Activated CD8-positive, alpha-beta T cell treated with anti-CD3 and anti-CD28 coated beads for 36 hours (primary cell): ENCODE measurements at regions not wholly inside any gene's neighbourhood (a gene's known extent, or its start where the extent isn't known, plus 50 kb on each side); places are given as distances from the start of the nearest gene placed in this dataset.
"Not testable (repeated sequence)": the region's sequence is repeated elsewhere in the genome, so short reads cannot be mapped to it uniquely, and the experiment has no call there.

Source experiments
- ATAC-seq: fragments of 200-7000 bp; cut with Tn5 transposase; one replicate; pipeline ENCODE4 v1.10.0; 2021; ENCODE audit warnings: mild to moderate bottlenecking, moderate library complexity
- CTCF ChIA-PET: fragments of 350-600 bp; sonication (Branson Sonifier 250); formaldehyde crosslinking; loops from one replicate; lab custom pipeline; 2021; ENCODE audit warnings: antibody characterized with exemption; lab: Charles Lee
- POLR2A ChIA-PET: fragments of 350-600 bp; sonication (Branson Sonifier 250); formaldehyde crosslinking; loops from one replicate; lab custom pipeline; 2021; ENCODE audit warnings: antibody characterized with exemption; lab: Charles Lee
- DNase-seq: peaks from one replicate; pipeline ENCODE4 v3.0.0-alpha.2; 2020
- H3K27ac Mint-ChIP-seq: one replicate; pipeline ENCODE4 v1.8.0; 2021; ENCODE audit warnings: mild to moderate bottlenecking, mixed read lengths
- H3K27me3 Mint-ChIP-seq: one replicate; pipeline ENCODE4 v1.8.0; 2021; ENCODE audit warnings: mixed read lengths
- H3K36me3 Mint-ChIP-seq: one replicate; pipeline ENCODE4 v1.8.0; 2021; ENCODE audit warnings: low read depth, mixed read lengths
- H3K4me1 Mint-ChIP-seq: one replicate; pipeline ENCODE4 v1.8.0; 2021; ENCODE audit warnings: low read depth, mixed read lengths
- H3K4me3 Mint-ChIP-seq: one replicate; pipeline ENCODE4 v1.8.0; 2021; ENCODE audit warnings: mild to moderate bottlenecking, moderate library complexity, mixed read lengths
- H3K9me3 Mint-ChIP-seq: one replicate; pipeline ENCODE4 v1.8.0; 2021; ENCODE audit warnings: mixed read lengths
- intact Hi-C: fragments of 100-400 bp; cut with micrococcal nuclease; formaldehyde crosslinking; loops from one replicate; pipeline ENCODE4 v1.10.0; 2022
- TF ChIP-seq, protein P1 (sequence below): fragments of 200-600 bp; IDR thresholded peaks from one replicate; pipeline ENCODE4 v1.8.0; 2022; ENCODE audit warnings: antibody characterized with exemption, mild to moderate bottlenecking

DNA sequence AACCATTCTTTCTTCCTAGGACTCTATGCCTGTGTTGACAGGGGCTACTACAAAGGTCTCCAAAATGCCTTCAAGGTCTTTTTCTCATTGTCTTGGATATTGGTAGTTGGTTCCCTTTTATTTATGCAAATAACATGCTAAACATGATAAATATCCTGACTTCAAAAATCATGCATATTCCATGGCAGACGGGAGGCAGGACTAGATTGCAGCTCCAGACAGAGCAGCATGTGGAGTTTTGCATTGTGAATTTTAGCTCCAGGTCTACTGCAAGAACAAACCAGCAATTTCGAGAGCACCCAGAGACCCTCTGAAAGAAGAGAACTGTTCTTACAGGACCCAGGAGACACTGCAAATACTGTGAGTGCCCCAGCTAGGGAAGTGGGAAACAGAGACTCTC is 254.9 kb downstream of the RCHY1 start:
- Mint-ChIP-seq H3K9me3 (no peaks in the 10 kb centered on the region), H3K36me3 (no peaks in the 10 kb centered on the region), H3K4me1 (no peaks in the 10 kb centered on the region), H3K27me3 (peaks cover 2% of the 10 kb centered on the region), H3K4me3 (no peak overlapping the region), H3K27ac (no peak overlapping the region)
- intact Hi-C loops, result no loop called here
- CTCF ChIA-PET, result no interaction called here
- TF ChIP-seq, protein P1, sequence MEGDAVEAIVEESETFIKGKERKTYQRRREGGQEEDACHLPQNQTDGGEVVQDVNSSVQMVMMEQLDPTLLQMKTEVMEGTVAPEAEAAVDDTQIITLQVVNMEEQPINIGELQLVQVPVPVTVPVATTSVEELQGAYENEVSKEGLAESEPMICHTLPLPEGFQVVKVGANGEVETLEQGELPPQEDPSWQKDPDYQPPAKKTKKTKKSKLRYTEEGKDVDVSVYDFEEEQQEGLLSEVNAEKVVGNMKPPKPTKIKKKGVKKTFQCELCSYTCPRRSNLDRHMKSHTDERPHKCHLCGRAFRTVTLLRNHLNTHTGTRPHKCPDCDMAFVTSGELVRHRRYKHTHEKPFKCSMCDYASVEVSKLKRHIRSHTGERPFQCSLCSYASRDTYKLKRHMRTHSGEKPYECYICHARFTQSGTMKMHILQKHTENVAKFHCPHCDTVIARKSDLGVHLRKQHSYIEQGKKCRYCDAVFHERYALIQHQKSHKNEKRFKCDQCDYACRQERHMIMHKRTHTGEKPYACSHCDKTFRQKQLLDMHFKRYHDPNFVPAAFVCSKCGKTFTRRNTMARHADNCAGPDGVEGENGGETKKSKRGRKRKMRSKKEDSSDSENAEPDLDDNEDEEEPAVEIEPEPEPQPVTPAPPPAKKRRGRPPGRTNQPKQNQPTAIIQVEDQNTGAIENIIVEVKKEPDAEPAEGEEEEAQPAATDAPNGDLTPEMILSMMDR, result no peak
- ATAC-seq (no peak), DNase-seq (no peak)
- POLR2A ChIA-PET, result interaction anchor here (1.2 kb wide), 1 partner anchor 10 kb away, joined by 3 read pairs; no protein-coding TSS in a partner anchor

DNA sequence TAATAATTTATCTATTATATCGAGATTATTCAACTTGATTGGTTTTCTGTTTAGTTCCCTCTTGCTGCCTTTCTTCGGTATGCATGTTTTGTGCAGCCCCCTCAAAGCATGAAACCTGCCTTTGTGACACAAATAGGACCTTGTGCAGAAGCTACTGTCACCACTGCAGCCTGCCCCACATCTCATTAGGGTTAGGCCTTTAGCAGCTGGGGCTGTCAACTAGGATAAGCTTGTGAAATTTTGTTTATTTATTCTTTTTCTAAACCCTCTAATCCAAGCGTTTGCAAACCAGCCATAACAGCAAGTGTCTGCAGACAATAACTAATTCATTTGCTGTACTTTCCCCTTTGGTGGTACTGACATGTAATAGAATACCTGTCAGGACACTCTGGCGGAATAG is 258.9 kb downstream of the RCHY1 start:
- ChIA-PET CTCF (no interaction called here), POLR2A (no interaction called here)
- ATAC-seq (no peak), DNase-seq (no peak)
- Mint-ChIP-seq H3K4me1 (no peaks in the 10 kb centered on the region), H3K36me3 (no peaks in the 10 kb centered on the region), H3K4me3 (no peak overlapping the region), H3K9me3 (peaks cover 2% of the 10 kb centered on the region), H3K27ac (no peak overlapping the region), H3K27me3 (peaks cover 2% of the 10 kb centered on the region)
- intact Hi-C loops, result no loop called here
- TF ChIP-seq, protein P1, result no peak

DNA sequence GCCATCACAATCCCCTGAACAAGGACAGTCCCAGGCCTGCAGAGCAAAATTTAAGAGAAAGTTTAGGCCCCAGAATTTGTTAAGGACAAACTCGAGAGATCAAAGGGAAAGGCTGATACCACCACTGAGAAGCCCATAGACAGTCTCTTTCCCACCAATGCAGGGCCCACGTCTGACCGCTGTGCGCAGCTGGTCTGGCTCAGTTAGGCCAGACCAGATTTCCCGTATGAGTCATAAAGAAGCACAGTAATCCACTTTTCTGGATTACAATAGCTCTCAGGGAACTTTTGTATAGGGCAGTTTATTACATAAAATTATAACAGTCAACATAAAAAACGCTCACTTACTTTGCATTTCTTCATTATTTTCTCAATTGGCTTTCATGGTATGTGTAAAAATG is 259.5 kb downstream of the RCHY1 start:
- Mint-ChIP-seq H3K36me3 (no peaks in the 10 kb centered on the region), H3K4me1 (no peaks in the 10 kb centered on the region), H3K27ac (no peak overlapping the region), H3K4me3 (no peak overlapping the region), H3K9me3 (peaks cover 2% of the 10 kb centered on the region), H3K27me3 (peaks cover 2% of the 10 kb centered on the region)
- TF ChIP-seq, protein P1, result no peak
- no peak for DNase-seq
- POLR2A ChIA-PET, result no interaction called here
- intact Hi-C loops, result no loop called here
- CTCF ChIA-PET, result no interaction called here
- ATAC-seq, result no peak

DNA sequence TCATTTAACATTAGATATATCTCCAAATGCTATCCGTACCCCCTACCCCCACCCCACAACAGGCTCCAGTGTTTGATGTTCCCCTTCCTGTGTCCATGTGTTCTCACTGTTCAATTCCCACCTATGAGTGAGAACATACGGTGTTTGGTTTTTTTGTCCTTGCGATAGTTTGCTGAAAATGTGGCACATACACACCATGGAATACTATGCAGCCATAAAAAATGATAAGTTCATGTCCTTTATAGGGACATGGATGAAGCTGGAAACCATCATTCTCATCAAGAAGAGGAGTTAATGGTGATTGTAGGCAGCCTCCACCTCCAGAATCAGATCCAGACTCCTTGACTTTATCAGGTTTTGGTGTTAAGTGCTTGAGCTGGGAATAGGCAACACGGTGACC is 261.1 kb downstream of the RCHY1 start:
- H3K9me3 Mint-ChIP-seq, H3K36me3 Mint-ChIP-seq, CTCF ChIA-PET, ATAC-seq, H3K27me3 Mint-ChIP-seq, DNase-seq, H3K4me1 Mint-ChIP-seq, H3K4me3 Mint-ChIP-seq, intact Hi-C loops, POLR2A ChIA-PET, H3K27ac Mint-ChIP-seq: not testable (repeated sequence)

DNA sequence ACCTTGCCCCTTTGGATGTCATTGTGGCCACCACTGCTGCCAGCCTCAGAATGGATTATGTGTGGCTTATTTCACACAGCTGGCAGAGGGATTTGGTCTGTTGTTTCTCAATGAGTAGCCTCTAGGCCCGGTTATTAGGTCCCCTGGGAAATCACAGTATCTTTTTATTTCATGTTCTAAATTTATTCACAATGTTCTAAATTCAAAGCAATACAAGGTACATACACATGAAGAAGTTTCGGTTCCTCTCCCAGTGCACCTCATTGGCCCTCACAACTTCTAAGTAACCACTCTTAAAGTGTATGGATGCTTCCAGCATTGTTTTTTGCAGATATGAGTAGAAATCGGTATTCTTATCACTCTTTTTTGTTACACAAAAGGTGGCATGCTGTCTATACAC is 262.7 kb downstream of the RCHY1 start:
- CTCF ChIA-PET, result no interaction called here
- no peak overlapping the region for H3K27ac Mint-ChIP-seq
- no peak for ATAC-seq

More for the DNA sequence above, 262.7 kb downstream of the RCHY1 start:
- TF ChIP-seq, protein P1, result no peak
- DNase-seq, result no peak
- H3K9me3 Mint-ChIP-seq, result peaks cover 2% of the 10 kb centered on the region
- no peaks in the 10 kb centered on the region for H3K36me3 Mint-ChIP-seq
- intact Hi-C loops, result no loop called here
- POLR2A ChIA-PET, result no interaction called here
- H3K4me1 Mint-ChIP-seq, result no peaks in the 10 kb centered on the region
- H3K27me3 Mint-ChIP-seq, result no peaks in the 10 kb centered on the region
- no peak overlapping the region for H3K4me3 Mint-ChIP-seq
